Panc1 (cell line): ENCODE measurements at regions not wholly inside any gene's neighbourhood (a gene's known extent, or its start where the extent isn't known, plus 50 kb on each side); places are given as distances from the start of the nearest gene placed in this dataset.

ENCODE experiments used
- ATAC-seq: fragments of 200-7000 bp; cut with Tn5 transposase; 2 replicates; pipeline ENCODE4 v1.9.1; 2020; ENCODE audit warnings: mild to moderate bottlenecking, moderate library complexity
- BruUV-seq: library from RNA; stranded (reverse); fragments of 400-500 nt; replicated peaks from 2 replicates; lab custom pipeline; 2021; lab: Mats Ljungman, UMichigan
- CTCF ChIA-PET: fragments of 300-600 bp; sonication (Branson Sonifier 250); formaldehyde crosslinking; loops from one replicate; lab custom pipeline; 2022; ENCODE audit warnings: antibody characterized with exemption; lab: Charles Lee
- POLR2A ChIA-PET: fragments of 300-600 bp; sonication (Branson Sonifier 250); formaldehyde crosslinking; loops from one replicate; lab custom pipeline; 2022; ENCODE audit warnings: antibody characterized with exemption; lab: Charles Lee
- DNase-seq: peaks from one replicate; pipeline ENCODE4 v3.0.0-alpha.2; 2010; ENCODE audit warnings: low read depth, low spot score
- H3K27ac ChIP-seq: 2 replicates; pipeline ENCODE4 v1.5.1; 2011; ENCODE audit warnings: mild to moderate bottlenecking, low read length, inconsistent platforms
- H3K27me3 ChIP-seq: fragments of 200-500 bp; sonication (Bioruptor generic); 2 replicates; pipeline ENCODE4 v1.6.0; 2014; ENCODE audit warnings: low read length, inconsistent platforms; ENCODE audit not compliant: control insufficient read depth, insufficient read depth
- H3K36me3 ChIP-seq: fragments of 200-500 bp; sonication (Bioruptor generic); 2 replicates; pipeline ENCODE4 v1.5.1; 2014; ENCODE audit warnings: inconsistent platforms, mild to moderate bottlenecking, low read length, moderate library complexity; ENCODE audit not compliant: control insufficient read depth, insufficient read depth
- H3K4me1 ChIP-seq: 2 replicates; pipeline ENCODE4 v1.5.1; 2011; ENCODE audit warnings: inconsistent platforms, mild to moderate bottlenecking, low read length, moderate library complexity; ENCODE audit not compliant: control insufficient read depth, insufficient read depth
- H3K4me3 ChIP-seq, 2 experiments: 2 replicates each; pipeline ENCODE4 v1.5.1; 2011 to 2012; ENCODE audit warnings: low read depth in 2 of 2, low read length in 2 of 2, mild to moderate bottlenecking in 2 of 2, inconsistent platforms in 1 of 2, moderate library complexity in 1 of 2
- H3K9me3 ChIP-seq: fragments of 200-500 bp; sonication (Bioruptor generic); 2 replicates; pipeline ENCODE4 v1.5.1; 2014; ENCODE audit warnings: low read depth, mild to moderate bottlenecking, inconsistent platforms, low read length, moderate library complexity; ENCODE audit not compliant: control insufficient read depth, insufficient read depth
- POLR2AphosphoS5 ChIP-seq: IDR thresholded peaks from 2 replicates; pipeline ENCODE4 v1.6.1; 2012; ENCODE audit warnings: mild to moderate bottlenecking, low read depth, low read length, moderate library complexity
- SIN3A ChIP-seq: IDR thresholded peaks from 2 replicates; pipeline ENCODE4 v1.6.1; 2012; ENCODE audit warnings: low read depth, mild to moderate bottlenecking, low read length, moderate library complexity, borderline replicate concordance; ENCODE audit not compliant: insufficient read depth
- TCF7L2 ChIP-seq: IDR thresholded peaks from 2 replicates; pipeline ENCODE4 v1.6.1; 2011; ENCODE audit warnings: mild to moderate bottlenecking, low read depth, low read length, inconsistent platforms
- in situ Hi-C: cut with HindIII; loops from 2 replicates; pipeline ENCODE4 v1.10.0; 2016; ENCODE audit warnings: low sequenced_read_pairs, low pct_unique_long_range_greater_than_20kb
- intact Hi-C: fragments of 100-400 bp; cut with micrococcal nuclease; formaldehyde crosslinking; loops from one replicate; pipeline ENCODE4 v1.10.0; 2022; ENCODE audit not compliant: unreplicated experiment
- TF ChIP-seq, protein P1 (sequence below): fragments of 450-650 bp; IDR thresholded peaks from 2 replicates; pipeline ENCODE4 v1.5.1; 2017; ENCODE audit warnings: mild to moderate bottlenecking
- TF ChIP-seq, protein P2 (sequence below), 2 experiments: IDR thresholded peaks; 2 replicates each; pipeline ENCODE4 v1.6.1; 2011 to 2012; ENCODE audit warnings: low read depth in 2 of 2, control low read depth in 1 of 2, low read length in 1 of 2, mild to moderate bottlenecking in 1 of 2, moderate library complexity in 1 of 2; ENCODE audit not compliant: insufficient read depth in 1 of 2

DNA sequence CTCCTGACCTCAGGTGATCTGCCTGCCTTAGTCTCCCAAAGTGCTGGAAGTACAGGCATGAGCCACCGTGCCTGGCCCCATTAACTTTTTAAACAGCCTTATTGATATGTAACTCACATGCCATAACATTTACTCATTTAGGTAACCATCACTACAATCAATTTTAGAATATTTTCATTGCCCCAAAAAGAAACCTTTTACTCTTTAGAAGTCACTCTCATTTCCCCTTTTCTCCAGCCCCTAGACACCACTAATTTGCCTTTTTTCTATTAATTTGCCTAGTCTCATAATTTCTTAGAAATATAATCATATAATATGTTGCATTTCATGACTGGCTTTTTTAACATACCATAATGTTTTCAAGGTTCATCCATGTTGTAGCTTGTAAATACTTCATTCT is 57.2 kb upstream of the TACR1 start:
- no TSS peak for BruUV-seq
- in situ Hi-C loops, result no loop called here
- no peak overlapping the region for H3K27ac ChIP-seq
- no peak for DNase-seq
- H3K9me3 ChIP-seq, result peaks cover 4% of the 10 kb centered on the region; the same call in 1 of the 2 replicates
- H3K4me3 ChIP-seq, result no peak overlapping the region
- H3K4me1 ChIP-seq, result no peaks in the 10 kb centered on the region
- CTCF ChIA-PET, result no interaction called here
- ATAC-seq, result no peak
- no peaks in the 10 kb centered on the region for H3K36me3 ChIP-seq
- POLR2A ChIA-PET, result no interaction called here
- TF ChIP-seq, protein P1, sequence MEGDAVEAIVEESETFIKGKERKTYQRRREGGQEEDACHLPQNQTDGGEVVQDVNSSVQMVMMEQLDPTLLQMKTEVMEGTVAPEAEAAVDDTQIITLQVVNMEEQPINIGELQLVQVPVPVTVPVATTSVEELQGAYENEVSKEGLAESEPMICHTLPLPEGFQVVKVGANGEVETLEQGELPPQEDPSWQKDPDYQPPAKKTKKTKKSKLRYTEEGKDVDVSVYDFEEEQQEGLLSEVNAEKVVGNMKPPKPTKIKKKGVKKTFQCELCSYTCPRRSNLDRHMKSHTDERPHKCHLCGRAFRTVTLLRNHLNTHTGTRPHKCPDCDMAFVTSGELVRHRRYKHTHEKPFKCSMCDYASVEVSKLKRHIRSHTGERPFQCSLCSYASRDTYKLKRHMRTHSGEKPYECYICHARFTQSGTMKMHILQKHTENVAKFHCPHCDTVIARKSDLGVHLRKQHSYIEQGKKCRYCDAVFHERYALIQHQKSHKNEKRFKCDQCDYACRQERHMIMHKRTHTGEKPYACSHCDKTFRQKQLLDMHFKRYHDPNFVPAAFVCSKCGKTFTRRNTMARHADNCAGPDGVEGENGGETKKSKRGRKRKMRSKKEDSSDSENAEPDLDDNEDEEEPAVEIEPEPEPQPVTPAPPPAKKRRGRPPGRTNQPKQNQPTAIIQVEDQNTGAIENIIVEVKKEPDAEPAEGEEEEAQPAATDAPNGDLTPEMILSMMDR, result no peak
- TF ChIP-seq, protein P2, sequence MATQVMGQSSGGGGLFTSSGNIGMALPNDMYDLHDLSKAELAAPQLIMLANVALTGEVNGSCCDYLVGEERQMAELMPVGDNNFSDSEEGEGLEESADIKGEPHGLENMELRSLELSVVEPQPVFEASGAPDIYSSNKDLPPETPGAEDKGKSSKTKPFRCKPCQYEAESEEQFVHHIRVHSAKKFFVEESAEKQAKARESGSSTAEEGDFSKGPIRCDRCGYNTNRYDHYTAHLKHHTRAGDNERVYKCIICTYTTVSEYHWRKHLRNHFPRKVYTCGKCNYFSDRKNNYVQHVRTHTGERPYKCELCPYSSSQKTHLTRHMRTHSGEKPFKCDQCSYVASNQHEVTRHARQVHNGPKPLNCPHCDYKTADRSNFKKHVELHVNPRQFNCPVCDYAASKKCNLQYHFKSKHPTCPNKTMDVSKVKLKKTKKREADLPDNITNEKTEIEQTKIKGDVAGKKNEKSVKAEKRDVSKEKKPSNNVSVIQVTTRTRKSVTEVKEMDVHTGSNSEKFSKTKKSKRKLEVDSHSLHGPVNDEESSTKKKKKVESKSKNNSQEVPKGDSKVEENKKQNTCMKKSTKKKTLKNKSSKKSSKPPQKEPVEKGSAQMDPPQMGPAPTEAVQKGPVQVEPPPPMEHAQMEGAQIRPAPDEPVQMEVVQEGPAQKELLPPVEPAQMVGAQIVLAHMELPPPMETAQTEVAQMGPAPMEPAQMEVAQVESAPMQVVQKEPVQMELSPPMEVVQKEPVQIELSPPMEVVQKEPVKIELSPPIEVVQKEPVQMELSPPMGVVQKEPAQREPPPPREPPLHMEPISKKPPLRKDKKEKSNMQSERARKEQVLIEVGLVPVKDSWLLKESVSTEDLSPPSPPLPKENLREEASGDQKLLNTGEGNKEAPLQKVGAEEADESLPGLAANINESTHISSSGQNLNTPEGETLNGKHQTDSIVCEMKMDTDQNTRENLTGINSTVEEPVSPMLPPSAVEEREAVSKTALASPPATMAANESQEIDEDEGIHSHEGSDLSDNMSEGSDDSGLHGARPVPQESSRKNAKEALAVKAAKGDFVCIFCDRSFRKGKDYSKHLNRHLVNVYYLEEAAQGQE (IDR thresholded peaks at IDR 0.05; ENCODE audit: insufficient read depth in 1 of 2, low read depth in 2 of 2, low read length in 1 of 2), result no peak
- TF ChIP-seq POLR2AphosphoS5 (no peak), SIN3A (no peak), TCF7L2 (no peak)
- intact Hi-C loops, result no loop called here
- H3K27me3 ChIP-seq, result no peaks in the 10 kb centered on the region

DNA sequence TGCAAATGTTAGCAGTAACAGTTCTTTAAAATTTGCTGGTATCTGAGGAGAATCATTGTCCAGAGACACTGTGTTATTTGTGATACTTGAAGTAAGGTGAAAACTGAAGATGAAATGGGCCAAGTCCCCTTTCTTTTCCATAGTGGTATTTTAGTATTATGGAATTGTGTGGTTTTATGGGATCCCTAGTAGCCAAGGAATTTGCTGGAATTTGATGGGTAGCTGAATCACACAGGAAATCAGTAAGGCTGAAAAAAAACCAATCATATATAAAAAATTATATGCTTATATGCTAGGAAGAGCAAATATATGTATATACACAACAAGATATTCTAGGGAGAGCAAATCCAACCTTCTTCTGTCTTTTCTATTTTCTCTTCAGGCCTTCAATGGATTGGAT is 54.2 kb upstream of the TACR1 start:
- Histone ChIP-seq H3K9me3 (no peaks in the 10 kb centered on the region; the same call in 1 of the 2 replicates), H3K27ac (no peak overlapping the region), H3K27me3 (no peaks in the 10 kb centered on the region), H3K36me3 (no peaks in the 10 kb centered on the region), H3K4me1 (no peaks in the 10 kb centered on the region), H3K4me3 (no peak overlapping the region)
- ChIA-PET CTCF (no interaction called here), POLR2A (no interaction called here)
- intact Hi-C loops (no loop called here), in situ Hi-C loops (no loop called here)
- TF ChIP-seq, protein P1, result no peak
- no peak for TF ChIP-seq POLR2AphosphoS5
- TF ChIP-seq TCF7L2, result no peak
- TF ChIP-seq, protein P2 (IDR thresholded peaks at IDR 0.05; ENCODE audit: insufficient read depth in 1 of 2, low read depth in 2 of 2, low read length in 1 of 2), result no peak
- no peak for TF ChIP-seq SIN3A
- ATAC-seq (no peak), DNase-seq (no peak)
- no TSS peak for BruUV-seq
